Sigmoid colon (tissue), 4 donors: ENCODE measurements at regions not wholly inside any gene's neighbourhood (a gene's known extent, or its start where the extent isn't known, plus 50 kb on each side); places are given as distances from the start of the nearest gene placed in this dataset.

Experiments used
- EP300 ChIP-seq, 4 donors: sonication (generic); formaldehyde crosslinking; IDR thresholded peaks; one replicate each; pipeline ENCODE4 v1.6.1; 2017; ENCODE audit warnings: antibody characterized with exemption in 4 of 4
- POLR2AphosphoS5 ChIP-seq, 4 donors: sonication (generic); formaldehyde crosslinking; IDR thresholded peaks; one replicate each; pipeline ENCODE4 v1.6.1; 2017; ENCODE audit warnings: antibody characterized with exemption in 4 of 4
- TF ChIP-seq, protein P1 (sequence below), 4 experiments: fragments of 450-650 bp in 3 of 4; fragments of 200-600 bp in 1 of 4; IDR thresholded peaks; one replicate each; pipeline ENCODE4 v1.5.1; 2016 to 2019; ENCODE audit warnings: antibody characterized with exemption in 4 of 4, mild to moderate bottlenecking in 3 of 4, moderate library complexity in 2 of 4

GRCh38 chr9:87421734-87422133 lies 75.9 kb upstream of the DAPK1 start:
- TF ChIP-seq, protein P1, sequence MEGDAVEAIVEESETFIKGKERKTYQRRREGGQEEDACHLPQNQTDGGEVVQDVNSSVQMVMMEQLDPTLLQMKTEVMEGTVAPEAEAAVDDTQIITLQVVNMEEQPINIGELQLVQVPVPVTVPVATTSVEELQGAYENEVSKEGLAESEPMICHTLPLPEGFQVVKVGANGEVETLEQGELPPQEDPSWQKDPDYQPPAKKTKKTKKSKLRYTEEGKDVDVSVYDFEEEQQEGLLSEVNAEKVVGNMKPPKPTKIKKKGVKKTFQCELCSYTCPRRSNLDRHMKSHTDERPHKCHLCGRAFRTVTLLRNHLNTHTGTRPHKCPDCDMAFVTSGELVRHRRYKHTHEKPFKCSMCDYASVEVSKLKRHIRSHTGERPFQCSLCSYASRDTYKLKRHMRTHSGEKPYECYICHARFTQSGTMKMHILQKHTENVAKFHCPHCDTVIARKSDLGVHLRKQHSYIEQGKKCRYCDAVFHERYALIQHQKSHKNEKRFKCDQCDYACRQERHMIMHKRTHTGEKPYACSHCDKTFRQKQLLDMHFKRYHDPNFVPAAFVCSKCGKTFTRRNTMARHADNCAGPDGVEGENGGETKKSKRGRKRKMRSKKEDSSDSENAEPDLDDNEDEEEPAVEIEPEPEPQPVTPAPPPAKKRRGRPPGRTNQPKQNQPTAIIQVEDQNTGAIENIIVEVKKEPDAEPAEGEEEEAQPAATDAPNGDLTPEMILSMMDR (IDR thresholded peaks at IDR 0.05), result no peak
- TF ChIP-seq EP300 (IDR thresholded peaks at IDR 0.05) (no peak), POLR2AphosphoS5 (IDR thresholded peaks at IDR 0.05) (no peak)
